PC-9 (cell line): ENCODE measurements at regions not wholly inside any gene's neighbourhood (a gene's known extent, or its start where the extent isn't known, plus 50 kb on each side); places are given as distances from the start of the nearest gene placed in this dataset.

Experiments used
- BruUV-seq: library from RNA; stranded (reverse); fragments of 400-500 nt; replicated peaks from 2 replicates; lab custom pipeline; 2021; lab: Mats Ljungman, UMichigan
- CTCF ChIA-PET: fragments of 300-600 bp; sonication (Branson Sonifier 250); formaldehyde crosslinking; loops from one replicate; lab custom pipeline; 2022; ENCODE audit warnings: antibody characterized with exemption; lab: Charles Lee
- POLR2A ChIA-PET: fragments of 300-600 bp; sonication (Branson Sonifier 250); formaldehyde crosslinking; loops from one replicate; lab custom pipeline; 2022; ENCODE audit warnings: antibody characterized with exemption; ENCODE audit not compliant: unreplicated experiment; lab: Charles Lee
- DNase-seq, 2 experiments: peaks; one replicate each; pipeline versions ENCODE4 v3.0.0 to v3.0.0-alpha.2; 2015 to 2022; ENCODE audit warnings: mixed read lengths in 1 of 2
- H2AFZ ChIP-seq: fragments of 200-600 bp; sonication (generic); 2 replicates; pipeline ENCODE4 v1.8.1; 2017; ENCODE audit warnings: antibody characterized with exemption
- H3F3A ChIP-seq: fragments of 200-600 bp; sonication (generic); 2 replicates; pipeline ENCODE4 v1.8.1; 2017; ENCODE audit warnings: antibody characterized with exemption, mild to moderate bottlenecking, low read depth; ENCODE audit not compliant: insufficient read depth
- H3K27ac ChIP-seq: fragments of 200-600 bp; sonication (generic); 2 replicates; pipeline ENCODE4 v1.6.1; 2016; ENCODE audit warnings: mixed run types
- H3K27me3 ChIP-seq: fragments of 200-600 bp; sonication (generic); 2 replicates; pipeline ENCODE4 v1.6.1; 2016; ENCODE audit warnings: low read depth, mixed run types; ENCODE audit not compliant: insufficient read depth
- H3K36me3 ChIP-seq: fragments of 200-600 bp; sonication (generic); 2 replicates; pipeline ENCODE4 v1.6.1; 2016; ENCODE audit warnings: low read depth, mixed run types
- H3K4me1 ChIP-seq: fragments of 200-600 bp; sonication (generic); replicated peaks from 2 replicates; pipeline ENCODE4 v1.6.1; 2016; ENCODE audit warnings: mixed run types; ENCODE audit not compliant: insufficient read depth
- H3K4me2 ChIP-seq: fragments of 200-600 bp; sonication (generic); 2 replicates; pipeline ENCODE4 v1.6.1; 2017; ENCODE audit warnings: mixed run types
- H3K4me3 ChIP-seq: fragments of 200-600 bp; sonication (generic); 2 replicates; pipeline ENCODE4 v1.6.1; 2016; ENCODE audit warnings: mixed run types
- H3K79me2 ChIP-seq: fragments of 200-600 bp; sonication (generic); 2 replicates; pipeline ENCODE4 v1.6.1; 2017; ENCODE audit warnings: low read depth, mixed run types
- H3K9me2 ChIP-seq: fragments of 200-600 bp; sonication (generic); 2 replicates; pipeline ENCODE4 v1.8.1; 2017; ENCODE audit warnings: mild to moderate bottlenecking; ENCODE audit not compliant: insufficient read depth
- H3K9me3 ChIP-seq: fragments of 200-600 bp; sonication (generic); 2 replicates; pipeline ENCODE4 v1.8.1; 2016; ENCODE audit warnings: low read depth; ENCODE audit not compliant: insufficient read depth
- H4K20me1 ChIP-seq: fragments of 200-600 bp; sonication (generic); 2 replicates; pipeline ENCODE4 v1.8.1; 2017; ENCODE audit not compliant: insufficient read depth
- CTCF ChIP-seq: fragments of 200-600 bp; sonication (generic); conservative IDR thresholded peaks from 2 replicates; pipeline ENCODE4 v1.6.1; 2017; ENCODE audit warnings: mixed run types, antibody characterized with exemption, mild to moderate bottlenecking, moderate library complexity
- EZH2 ChIP-seq: fragments of 200-600 bp; sonication (generic); IDR thresholded peaks from 2 replicates; pipeline ENCODE4 v1.8.0; 2017; ENCODE audit warnings: antibody characterized with exemption, low read depth
- intact Hi-C: fragments of 100-400 bp; cut with micrococcal nuclease; formaldehyde crosslinking; loops from one replicate; pipeline ENCODE4 v1.10.0; 2022; ENCODE audit not compliant: unreplicated experiment

GRCh38 chr7:41877118-41877517 is 174.2 kb upstream of the INHBA start:
- BruUV-seq, result no TSS peak
- no peaks in the 10 kb centered on the region for H3K36me3 ChIP-seq
- H4K20me1 ChIP-seq, result no peaks in the 10 kb centered on the region
- no peaks in the 10 kb centered on the region for H3F3A ChIP-seq
- no peaks in the 10 kb centered on the region for H3K79me2 ChIP-seq
- intact Hi-C loops, result no loop called here
- H3K4me2 ChIP-seq, result no peak overlapping the region
- no peak overlapping the region for H3K27ac ChIP-seq
- H3K9me3 ChIP-seq, result no peaks in the 10 kb centered on the region
- no peaks in the 10 kb centered on the region for H3K9me2 ChIP-seq
- no peak overlapping the region for H2AFZ ChIP-seq
- DNase-seq, result no peak
- H3K4me1 ChIP-seq, result no peaks in the 10 kb centered on the region
- TF ChIP-seq EZH2, result no peak
- TF ChIP-seq CTCF, result no peak
- H3K4me3 ChIP-seq, result no peak overlapping the region
- POLR2A ChIA-PET, result no interaction called here
- CTCF ChIA-PET, result no interaction called here
- H3K27me3 ChIP-seq, result 0 out of 2 replicates have a peak, but pooled peaks cover 4% of the 10 kb centered on the region

GRCh38 chr7:41875513-41875912 is 172.6 kb upstream of the INHBA start:
- Histone ChIP-seq H3K4me3 (no peak overlapping the region), H3K79me2 (no peaks in the 10 kb centered on the region), H3K9me2 (no peaks in the 10 kb centered on the region), H2AFZ (no peak overlapping the region), H4K20me1 (no peaks in the 10 kb centered on the region), H3K4me1 (no peaks in the 10 kb centered on the region), H3K27me3 (0 out of 2 replicates have a peak, but pooled peaks cover 4% of the 10 kb centered on the region), H3K9me3 (no peaks in the 10 kb centered on the region), H3K4me2 (no peak overlapping the region), H3K36me3 (no peaks in the 10 kb centered on the region), H3K27ac (no peak overlapping the region), H3F3A (no peaks in the 10 kb centered on the region)
- intact Hi-C loops, result no loop called here
- no peak for TF ChIP-seq CTCF
- no peak for TF ChIP-seq EZH2
- POLR2A ChIA-PET, result interaction anchor here (0.7 kb wide), 1 partner anchor 1615 kb away, joined by 5 read pairs; no protein-coding TSS in a partner anchor
- no peak for DNase-seq
- BruUV-seq, result no TSS peak
- CTCF ChIA-PET, result no interaction called here

DNA sequence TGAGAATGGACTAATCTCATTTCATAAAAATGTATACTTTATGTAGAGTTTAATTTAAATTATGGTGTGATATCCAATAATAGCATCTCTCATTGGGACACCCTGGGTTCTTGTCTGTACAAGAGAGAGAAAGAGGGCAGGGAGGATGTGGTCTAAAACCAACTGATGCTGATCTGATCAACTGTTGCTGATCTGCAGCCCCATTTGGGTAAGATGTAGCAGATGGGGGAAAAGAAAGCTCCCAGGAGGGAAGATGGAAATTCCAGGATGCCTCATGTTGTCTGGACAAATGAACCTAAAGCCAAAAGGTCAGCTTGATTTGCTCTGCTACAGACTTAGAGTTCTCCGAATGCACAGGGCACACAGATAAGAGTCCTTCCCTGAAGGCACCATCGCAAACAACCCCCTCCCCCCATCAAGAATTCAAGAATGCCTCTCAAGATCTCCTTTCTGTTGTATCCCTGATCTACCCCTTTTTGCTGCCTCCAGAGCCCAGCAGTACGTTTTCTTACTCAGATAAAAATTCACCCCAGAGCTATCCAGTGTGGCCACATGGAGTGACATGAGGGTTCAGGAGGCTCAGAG is 171.4 kb upstream of the INHBA start:
- ChIA-PET POLR2A (no interaction called here), CTCF (no interaction called here)
- Histone ChIP-seq H3K27ac (no peak overlapping the region), H3K4me1 (no peaks in the 10 kb centered on the region), H4K20me1 (no peaks in the 10 kb centered on the region), H3K9me3 (no peaks in the 10 kb centered on the region), H3K36me3 (no peaks in the 10 kb centered on the region), H3K4me3 (no peak overlapping the region), H2AFZ (no peak overlapping the region), H3K27me3 (0 out of 2 replicates have a peak, but pooled peaks cover 4% of the 10 kb centered on the region), H3F3A (no peaks in the 10 kb centered on the region), H3K79me2 (no peaks in the 10 kb centered on the region), H3K9me2 (no peaks in the 10 kb centered on the region), H3K4me2 (no peak overlapping the region)
- no TSS peak for BruUV-seq
- DNase-seq, result no peak
- TF ChIP-seq CTCF (no peak), EZH2 (no peak)
- intact Hi-C loops, result no loop called here
